OCI-LY1 (cell line): ENCODE measurements at regions not wholly inside any gene's neighbourhood (a gene's known extent, or its start where the extent isn't known, plus 50 kb on each side); places are given as distances from the start of the nearest gene placed in this dataset.

Source experiments
- H2AFZ ChIP-seq: fragments of 200-600 bp; sonication (generic), shearing (Covaris generic); 2 replicates; pipeline ENCODE4 v1.6.0; 2014; ENCODE audit warnings: antibody characterized with exemption, mild to moderate bottlenecking, low read length
- H3F3A ChIP-seq: fragments of 200-600 bp; sonication (generic), shearing (Covaris generic); 2 replicates; pipeline ENCODE4 v1.6.0; 2014; ENCODE audit warnings: mild to moderate bottlenecking, antibody characterized with exemption, low read length, moderate library complexity; ENCODE audit not compliant: insufficient read depth
- H3K27ac ChIP-seq: fragments of 200-600 bp; sonication (generic); 2 replicates; pipeline ENCODE4 v1.5.1; 2014; ENCODE audit warnings: low read length, mixed run types, mild to moderate bottlenecking, low read depth; ENCODE audit not compliant: poor library complexity, severe bottlenecking
- H3K27me3 ChIP-seq: fragments of 200-600 bp; sonication (generic); 2 replicates; pipeline ENCODE4 v1.6.0; 2014; ENCODE audit warnings: antibody characterized with exemption, mild to moderate bottlenecking, low read length, moderate library complexity; ENCODE audit not compliant: insufficient read depth
- H3K36me3 ChIP-seq: fragments of 200-600 bp; sonication (generic); 2 replicates; pipeline ENCODE4 v1.6.1; 2014; ENCODE audit warnings: mild to moderate bottlenecking, antibody characterized with exemption, low read length, moderate library complexity, mixed read lengths; ENCODE audit not compliant: insufficient read depth
- H3K4me1 ChIP-seq: fragments of 200-600 bp; sonication (generic); 2 replicates; pipeline ENCODE4 v1.5.1; 2014; ENCODE audit warnings: mild to moderate bottlenecking, low read length, moderate library complexity; ENCODE audit not compliant: insufficient read depth, severe bottlenecking
- H3K4me2 ChIP-seq: fragments of 200-600 bp; sonication (generic), shearing (Covaris generic); 2 replicates; pipeline ENCODE4 v1.6.1; 2014; ENCODE audit warnings: low read length
- H3K4me3 ChIP-seq: fragments of 200-600 bp; sonication (generic); 2 replicates; pipeline ENCODE4 v1.5.1; 2014; ENCODE audit warnings: low read length, low read depth, mild to moderate bottlenecking, mixed read lengths; ENCODE audit not compliant: poor library complexity, severe bottlenecking
- H3K79me2 ChIP-seq: fragments of 200-600 bp; shearing (Covaris generic); 2 replicates; pipeline ENCODE4 v1.6.1; 2016; ENCODE audit warnings: mixed run types, low read length, mixed read lengths; ENCODE audit not compliant: insufficient read depth
- H3K9ac ChIP-seq: fragments of 200-600 bp; sonication (generic), shearing (Covaris generic); 2 replicates; pipeline ENCODE4 v1.6.1; 2014; ENCODE audit warnings: mild to moderate bottlenecking, low read length, mixed read lengths
- H3K9me2 ChIP-seq: fragments of 200-600 bp; sonication (generic), shearing (Covaris generic); 2 replicates; pipeline ENCODE4 v1.6.1; 2014; ENCODE audit warnings: low read depth, mild to moderate bottlenecking, low read length, mixed read lengths
- H3K9me3 ChIP-seq: fragments of 200-600 bp; shearing (Covaris generic); 2 replicates; pipeline ENCODE4 v1.6.1; 2014; ENCODE audit warnings: low read length, mixed read lengths
- H4K20me1 ChIP-seq: fragments of 200-600 bp; sonication (generic), shearing (Covaris generic); 2 replicates; pipeline ENCODE4 v1.6.0; 2016; ENCODE audit warnings: mild to moderate bottlenecking, low read length; ENCODE audit not compliant: insufficient read depth
- CTCF ChIP-seq: fragments of 200-600 bp; sonication (generic), shearing (Covaris generic); IDR thresholded peaks from 2 replicates; pipeline ENCODE4 v1.5.1; 2017; ENCODE audit warnings: mild to moderate bottlenecking, antibody characterized with exemption, low read length, moderate library complexity, mixed read lengths
- EZH2 ChIP-seq: fragments of 200-600 bp; sonication (generic), shearing (Covaris generic); IDR thresholded peaks from 2 replicates; pipeline ENCODE4 v1.8.0; 2017; ENCODE audit warnings: borderline replicate concordance, mixed run types, mild to moderate bottlenecking, antibody characterized with exemption, low read length, moderate library complexity, mixed read lengths

- Histone ChIP-seq H3K9me3 (no peaks in the 10 kb centered on the region), H3K9ac (no peak overlapping the region), H3K9me2 (no peaks in the 10 kb centered on the region), H3K4me3 (no peak overlapping the region), H3K36me3 (no peaks in the 10 kb centered on the region), H2AFZ (no peak overlapping the region), H3K4me2 (no peak overlapping the region), H3K4me1 (no peaks in the 10 kb centered on the region), H3K27me3 (no peaks in the 10 kb centered on the region), H4K20me1 (no peaks in the 10 kb centered on the region), H3K27ac (no peak overlapping the region), H3K79me2 (no peaks in the 10 kb centered on the region), H3F3A (no peaks in the 10 kb centered on the region)
- TF ChIP-seq CTCF, result no peak
- no peak for TF ChIP-seq EZH2
Measured at GRCh38 chr5:61912559-61912958, 393.4 kb upstream of the KIF2A start.

GRCh38 chr5:61915646-61916045, 390.4 kb upstream of the KIF2A start:
- no peak overlapping the region for H3K27ac ChIP-seq
- H3K36me3 ChIP-seq, result no peaks in the 10 kb centered on the region
- H3K4me3 ChIP-seq, result no peak overlapping the region
- no peaks in the 10 kb centered on the region for H3K9me2 ChIP-seq
- H3K27me3 ChIP-seq, result no peaks in the 10 kb centered on the region
- H3K9ac ChIP-seq, result no peak overlapping the region
- no peak overlapping the region for H3K4me2 ChIP-seq
- no peaks in the 10 kb centered on the region for H3K4me1 ChIP-seq
- no peaks in the 10 kb centered on the region for H3F3A ChIP-seq
- no peaks in the 10 kb centered on the region for H4K20me1 ChIP-seq
- TF ChIP-seq CTCF (peak; percentile 2; the same call in 1 of the 2 replicates), EZH2 (no peak)
- no peaks in the 10 kb centered on the region for H3K9me3 ChIP-seq
- H2AFZ ChIP-seq, result no peak overlapping the region
- H3K79me2 ChIP-seq, result no peaks in the 10 kb centered on the region

- Histone ChIP-seq H3K4me3 (no peak overlapping the region), H3F3A (no peaks in the 10 kb centered on the region), H3K27me3 (no peaks in the 10 kb centered on the region), H3K36me3 (no peaks in the 10 kb centered on the region), H3K27ac (no peak overlapping the region), H3K79me2 (no peaks in the 10 kb centered on the region), H3K9ac (no peak overlapping the region), H4K20me1 (no peaks in the 10 kb centered on the region), H3K4me1 (no peaks in the 10 kb centered on the region), H3K4me2 (no peak overlapping the region), H2AFZ (no peak overlapping the region), H3K9me3 (no peaks in the 10 kb centered on the region), H3K9me2 (no peaks in the 10 kb centered on the region)
- TF ChIP-seq CTCF, result no peak
Measured at GRCh38 chr5:61916621-61917620, 389.1 kb upstream of the KIF2A start.
